GM12865 (cell line): ENCODE measurements at regions not wholly inside any gene's neighbourhood (a gene's known extent, or its start where the extent isn't known, plus 50 kb on each side); places are given as distances from the start of the nearest gene placed in this dataset.

Source experiments
- DNase-seq: peaks from one replicate; pipeline ENCODE4 v3.0.0; 2010; ENCODE audit warnings: low read depth
- H3K4me3 ChIP-seq: 2 replicates; pipeline ENCODE4 v1.5.1; 2011; ENCODE audit warnings: mild to moderate bottlenecking, low read depth, low read length, control low read depth
- TF ChIP-seq, protein P1 (sequence below): IDR thresholded peaks from 2 replicates; pipeline ENCODE4 v1.5.1; 2011; ENCODE audit warnings: low read length, control low read depth, low read depth, inconsistent platforms; ENCODE audit not compliant: insufficient read depth; ENCODE audit errors: missing control alignments

DNA sequence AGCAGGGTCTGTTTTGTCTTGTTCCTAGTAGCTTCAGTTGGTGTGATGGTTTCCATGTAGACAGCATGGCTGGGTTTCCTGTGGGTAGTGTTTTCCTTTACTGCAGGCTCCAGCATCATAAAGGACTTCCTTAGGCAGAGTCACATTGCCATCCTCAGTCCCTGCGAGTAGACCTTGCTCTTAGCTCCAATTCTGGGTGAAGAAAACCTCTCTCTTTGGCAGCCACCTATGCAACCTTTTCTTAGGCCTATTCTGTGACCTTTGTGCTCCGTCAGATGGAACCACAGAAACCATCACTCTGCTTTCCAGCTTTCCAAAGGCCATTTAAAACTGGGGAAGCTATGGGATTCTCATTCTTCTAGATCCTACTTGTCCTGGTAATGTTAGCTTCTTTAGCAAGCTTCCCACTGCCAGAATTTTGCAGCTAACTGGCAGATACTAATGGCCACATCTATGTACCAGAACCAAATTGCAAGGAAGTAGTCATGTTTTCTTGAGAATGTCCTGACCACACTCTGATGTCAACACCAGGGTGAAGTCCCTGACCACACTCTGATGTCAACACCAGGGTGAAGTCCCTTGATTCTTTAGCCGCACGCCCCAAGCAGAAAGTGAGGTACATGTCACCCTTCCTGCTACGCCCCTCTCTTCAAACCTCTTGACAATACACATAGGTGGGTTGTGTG, 646.6 kb upstream of the HS3ST5 start:
- peak; percentile 65 for DNase-seq
- TF ChIP-seq, protein P1, sequence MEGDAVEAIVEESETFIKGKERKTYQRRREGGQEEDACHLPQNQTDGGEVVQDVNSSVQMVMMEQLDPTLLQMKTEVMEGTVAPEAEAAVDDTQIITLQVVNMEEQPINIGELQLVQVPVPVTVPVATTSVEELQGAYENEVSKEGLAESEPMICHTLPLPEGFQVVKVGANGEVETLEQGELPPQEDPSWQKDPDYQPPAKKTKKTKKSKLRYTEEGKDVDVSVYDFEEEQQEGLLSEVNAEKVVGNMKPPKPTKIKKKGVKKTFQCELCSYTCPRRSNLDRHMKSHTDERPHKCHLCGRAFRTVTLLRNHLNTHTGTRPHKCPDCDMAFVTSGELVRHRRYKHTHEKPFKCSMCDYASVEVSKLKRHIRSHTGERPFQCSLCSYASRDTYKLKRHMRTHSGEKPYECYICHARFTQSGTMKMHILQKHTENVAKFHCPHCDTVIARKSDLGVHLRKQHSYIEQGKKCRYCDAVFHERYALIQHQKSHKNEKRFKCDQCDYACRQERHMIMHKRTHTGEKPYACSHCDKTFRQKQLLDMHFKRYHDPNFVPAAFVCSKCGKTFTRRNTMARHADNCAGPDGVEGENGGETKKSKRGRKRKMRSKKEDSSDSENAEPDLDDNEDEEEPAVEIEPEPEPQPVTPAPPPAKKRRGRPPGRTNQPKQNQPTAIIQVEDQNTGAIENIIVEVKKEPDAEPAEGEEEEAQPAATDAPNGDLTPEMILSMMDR, result no peak

DNA sequence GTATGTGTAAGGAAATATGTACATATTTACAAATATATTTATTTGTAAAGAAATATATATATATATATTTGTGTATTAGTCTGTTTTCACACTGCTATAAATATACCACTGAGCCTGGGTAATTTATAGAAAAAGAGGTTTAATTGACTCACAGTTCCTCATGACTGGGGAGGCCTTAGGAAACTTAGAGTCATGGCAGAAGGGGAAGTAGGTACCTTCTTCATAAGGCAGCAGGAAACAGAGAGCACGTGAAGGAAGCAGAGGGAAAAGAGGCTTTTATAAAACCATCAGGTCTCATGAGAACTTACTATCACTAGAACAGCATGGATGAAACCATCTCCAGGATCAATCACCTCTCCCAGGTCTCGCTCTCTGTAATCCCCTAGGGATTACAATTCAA, 644.5 kb upstream of the HS3ST5 start:
- TF ChIP-seq, protein P1, result no peak
- no peak for DNase-seq
- no peak overlapping the region for H3K4me3 ChIP-seq

More for the DNA sequence above, 646.6 kb upstream of the HS3ST5 start:
- H3K4me3 ChIP-seq, result no peak overlapping the region

GRCh38 chr6:114955363-114955762, 612.5 kb upstream of the HS3ST5 start:
- TF ChIP-seq, protein P1, result no peak
- H3K4me3 ChIP-seq, result no peak overlapping the region
- DNase-seq, result no peak

DNA sequence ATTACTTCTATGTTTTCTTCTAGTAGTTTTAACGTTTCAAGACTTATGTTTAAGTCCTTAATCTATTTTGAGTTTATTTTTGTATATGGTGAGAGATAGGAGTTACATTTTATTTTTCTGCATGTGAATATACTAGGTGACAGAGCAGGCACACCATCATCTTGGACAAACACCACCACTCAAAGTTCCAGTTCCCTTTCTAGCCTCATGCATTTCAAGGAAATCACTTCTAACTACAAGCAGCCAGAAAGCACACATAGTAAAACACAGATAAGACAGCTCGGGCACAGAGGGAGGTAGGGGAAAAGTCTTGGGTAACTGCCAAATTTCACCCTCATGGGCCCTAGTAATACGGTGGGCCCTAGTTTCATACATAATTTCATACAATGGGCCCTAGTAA, 609.4 kb upstream of the HS3ST5 start:
- TF ChIP-seq, protein P1, result no peak
- no peak for DNase-seq
- no peak overlapping the region for H3K4me3 ChIP-seq

- H3K4me3 ChIP-seq, result no peak overlapping the region
- TF ChIP-seq, protein P1, result no peak
- DNase-seq, result no peak
Measured at GRCh38 chr6:114945392-114945791, 602.6 kb upstream of the HS3ST5 start.

DNA sequence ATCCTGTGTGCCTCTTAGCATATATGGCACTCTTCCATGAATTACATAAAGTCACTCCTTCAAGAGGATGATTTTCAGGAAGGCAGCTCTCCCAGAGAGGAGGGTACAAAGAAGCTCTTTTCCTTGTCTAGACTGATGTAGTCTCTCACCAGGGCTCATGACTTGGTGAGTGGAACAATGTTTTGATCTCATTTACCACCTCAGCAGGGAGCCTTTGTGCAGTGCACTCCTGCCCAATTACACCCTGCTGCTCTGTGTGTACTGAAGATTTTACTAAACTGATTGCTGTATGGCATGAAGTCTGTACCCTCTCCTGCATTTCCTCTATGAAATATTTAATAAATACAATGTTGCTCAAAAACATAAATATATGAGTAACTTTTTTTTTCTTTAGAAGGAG, 598.3 kb upstream of the HS3ST5 start:
- no peak for DNase-seq
- TF ChIP-seq, protein P1, result no peak
- H3K4me3 ChIP-seq, result no peak overlapping the region

DNA sequence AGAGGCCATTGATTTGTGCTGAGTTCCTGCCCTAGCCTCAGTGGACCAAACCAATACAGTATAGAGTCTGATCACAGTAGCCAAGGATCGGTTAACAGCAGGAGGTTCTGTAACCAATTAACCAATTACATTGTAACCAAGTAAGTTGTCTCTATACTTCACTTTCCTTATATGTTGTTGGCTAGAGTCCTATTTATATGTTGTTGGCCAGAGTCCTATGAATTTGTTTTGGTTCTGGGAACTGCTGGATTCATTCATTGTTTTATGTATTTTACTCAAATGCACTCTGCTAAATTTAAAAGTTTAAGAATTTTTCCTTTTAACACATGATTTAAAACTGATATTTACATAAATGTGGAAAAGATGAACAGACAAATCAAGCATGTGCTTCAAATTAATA, 597.4 kb upstream of the HS3ST5 start:
- TF ChIP-seq, protein P1, result no peak
- H3K4me3 ChIP-seq, result no peak overlapping the region
- DNase-seq, result no peak
